Tongue (tissue), 1 donor: ENCODE measurements at regions not wholly inside any gene's neighbourhood (a gene's known extent, or its start where the extent isn't known, plus 50 kb on each side); places are given as distances from the start of the nearest gene placed in this dataset.

ENCODE experiments used
- DNase-seq: peaks from one replicate; pipeline ENCODE4 v3.0.0-alpha.2; 2015

DNA sequence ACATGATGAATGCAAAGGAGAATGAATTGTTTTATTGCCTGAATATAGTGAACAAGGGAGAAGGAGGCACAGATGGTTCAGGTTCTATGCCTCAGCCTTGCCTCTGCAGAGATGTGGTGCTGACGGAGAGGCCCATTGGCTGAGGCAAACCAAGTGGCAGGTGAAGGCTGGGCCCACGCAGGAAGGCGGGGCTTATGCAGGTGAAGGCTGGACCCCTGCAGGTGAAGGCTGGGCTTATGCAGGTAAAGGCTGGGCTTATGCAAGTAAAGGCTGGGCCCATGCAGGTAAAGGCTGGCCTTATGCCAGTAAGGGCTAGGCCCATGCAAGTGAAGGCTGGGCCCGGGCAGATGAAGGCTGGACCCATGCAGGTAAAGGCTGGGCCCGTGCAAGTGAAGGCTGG is 414.7 kb downstream of the LRATD1 start:
- DNase-seq, result no peak

DNA sequence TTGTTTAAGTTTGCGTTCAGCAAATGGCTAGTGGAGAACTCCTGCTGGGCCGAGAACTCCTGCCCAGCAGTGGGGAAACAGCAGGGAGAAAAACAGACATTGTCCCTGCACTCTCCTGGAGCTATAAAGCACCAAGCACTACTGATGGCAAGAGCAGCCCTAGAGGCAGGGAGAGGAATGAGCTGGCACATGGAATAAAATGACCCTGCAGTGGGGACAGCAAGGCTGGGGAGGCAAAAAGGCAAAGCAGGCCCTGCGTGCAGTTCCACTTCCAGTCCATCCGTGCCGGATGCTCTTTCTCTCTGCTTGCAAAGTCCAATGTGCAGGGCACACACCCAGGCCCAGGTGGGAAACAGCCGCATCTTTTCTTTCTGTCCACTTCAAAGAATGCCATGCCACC is 415.5 kb downstream of the LRATD1 start:
- DNase-seq, result no peak

DNA sequence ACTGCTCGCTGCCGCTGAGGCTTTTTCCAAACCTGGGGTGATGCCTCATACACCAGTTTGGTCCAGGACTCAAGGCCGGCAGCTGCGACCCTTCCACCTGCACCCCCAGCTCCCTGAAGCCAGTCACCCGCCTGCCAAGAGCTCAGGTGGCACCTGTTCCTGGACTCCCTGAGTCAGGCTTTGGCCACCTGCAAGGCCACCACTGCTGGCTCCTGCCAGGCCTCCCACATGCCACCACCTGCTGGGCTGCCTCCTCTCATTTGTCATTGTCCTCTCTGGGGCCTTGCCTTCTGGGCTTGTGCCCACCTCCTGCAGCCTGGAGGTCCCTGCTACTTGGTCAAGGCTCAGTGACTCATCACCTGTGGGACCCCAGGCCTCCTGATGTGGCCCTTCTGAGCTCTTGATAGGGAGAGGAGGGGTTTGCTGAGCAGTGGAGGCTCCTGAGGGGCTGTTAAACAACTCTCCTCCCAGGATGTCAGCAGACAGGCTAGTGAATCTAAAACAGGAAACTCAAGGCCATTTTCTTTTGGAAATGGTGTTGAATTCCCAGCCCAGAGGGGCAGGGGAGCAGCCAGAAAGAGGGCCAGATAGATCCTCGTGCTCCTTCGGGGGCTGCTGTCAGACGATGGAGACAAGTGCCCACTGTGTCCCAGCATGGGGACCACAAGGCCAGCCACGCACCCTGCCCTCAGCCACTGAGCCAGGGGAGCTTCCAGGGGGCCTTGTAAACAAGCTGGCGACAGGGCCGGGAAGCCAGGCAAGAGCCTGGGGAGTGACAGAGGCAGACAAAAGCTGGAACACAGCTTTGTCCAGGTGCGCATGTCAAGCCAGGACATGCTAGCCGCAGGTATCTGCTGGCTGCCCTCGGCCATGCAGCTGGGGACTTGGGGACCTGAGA is 416.8 kb downstream of the LRATD1 start:
- DNase-seq, result no peak

DNA sequence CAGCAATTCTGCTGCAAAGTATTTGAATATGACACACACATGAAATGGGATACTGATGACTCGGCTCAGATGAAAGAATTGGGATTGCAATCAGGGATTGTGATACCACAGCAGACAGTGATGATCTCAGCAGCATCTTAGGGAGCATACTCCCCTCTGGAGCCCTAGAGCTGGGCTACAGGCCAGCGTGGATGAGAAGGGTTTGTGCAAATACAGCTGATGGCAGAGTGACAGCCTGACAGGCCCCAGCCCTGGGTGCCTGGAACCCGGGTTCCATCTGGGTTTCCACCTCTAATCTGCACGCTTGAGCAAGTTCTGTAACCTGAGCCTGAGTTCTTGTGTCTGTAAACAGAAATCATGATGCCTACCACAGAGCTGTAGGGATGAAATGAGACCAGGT is 418.0 kb downstream of the LRATD1 start:
- DNase-seq, result no peak

DNA sequence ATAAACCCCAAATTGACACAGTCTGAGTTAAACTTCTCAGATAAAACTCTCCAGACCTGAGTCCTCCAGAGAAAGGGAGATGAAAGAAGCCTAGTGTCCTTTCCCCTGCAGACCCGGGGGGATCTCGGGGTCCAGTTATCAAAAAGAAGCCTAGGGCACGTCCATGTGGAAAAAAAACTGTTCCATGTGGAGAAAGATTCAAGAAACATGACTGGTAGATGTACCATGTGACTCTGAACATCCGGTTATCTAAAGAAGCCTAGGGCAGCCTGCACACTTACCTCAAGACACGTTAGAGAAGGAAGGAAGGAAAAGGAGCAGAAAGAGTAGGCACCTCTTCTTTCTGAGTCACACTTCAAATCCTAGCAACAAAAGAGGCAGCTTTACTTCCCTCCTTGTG is 421.0 kb downstream of the LRATD1 start:
- DNase-seq, result no peak

DNA sequence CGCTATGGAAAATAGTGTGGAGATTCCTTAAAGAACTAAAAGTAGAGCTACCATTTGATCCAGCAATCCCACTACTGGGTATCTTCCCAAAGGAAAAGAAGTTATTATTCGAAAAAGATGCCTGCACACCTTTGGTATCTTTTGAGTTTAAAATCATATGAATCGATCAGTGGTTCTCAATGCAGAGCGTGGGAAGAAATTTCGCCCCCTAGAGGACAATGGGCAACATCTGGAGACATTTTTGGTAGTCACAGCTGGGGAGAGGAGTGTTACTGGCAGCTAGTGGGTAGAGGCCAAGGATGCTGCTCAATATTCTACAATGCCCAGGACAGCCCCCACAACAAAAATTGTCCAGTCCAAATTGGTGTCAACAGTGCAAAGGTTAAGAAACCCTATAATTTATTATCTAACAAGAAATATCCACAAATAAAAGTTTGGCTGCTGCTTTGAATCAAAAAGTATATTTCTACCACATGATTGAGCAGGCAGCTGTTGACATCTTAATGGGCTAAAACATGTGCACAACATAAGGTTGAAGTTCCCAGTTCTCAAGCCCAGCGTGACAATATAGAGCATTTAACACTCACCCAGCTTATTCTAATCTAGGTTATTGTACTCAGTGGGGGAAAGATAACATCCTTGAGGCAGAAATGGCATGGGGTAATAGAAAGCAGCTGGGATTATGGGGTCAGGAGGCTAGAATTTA is 425.7 kb downstream of the LRATD1 start:
- no peak for DNase-seq

DNA sequence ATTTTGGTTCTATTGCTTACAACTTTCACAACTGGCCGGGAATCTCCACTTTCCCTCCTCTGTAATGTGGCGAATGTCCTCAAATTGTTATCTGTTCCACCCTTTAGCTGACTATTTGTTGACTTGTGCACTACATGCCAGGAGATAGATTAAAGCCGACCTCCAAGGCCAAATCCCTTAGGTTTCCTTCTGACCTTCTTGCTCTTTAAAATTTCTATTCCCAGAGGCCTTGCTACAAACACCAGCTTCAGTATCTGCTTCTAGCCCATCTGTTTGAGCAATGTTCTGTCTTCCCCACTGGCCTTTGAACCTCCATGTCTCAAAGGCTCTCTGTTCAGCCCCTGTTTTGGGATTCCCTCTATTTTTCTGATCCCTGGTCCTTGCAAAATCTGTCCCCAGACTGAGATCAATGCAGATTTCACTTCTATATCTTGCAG is 426.2 kb downstream of the LRATD1 start:
- no peak for DNase-seq

DNA sequence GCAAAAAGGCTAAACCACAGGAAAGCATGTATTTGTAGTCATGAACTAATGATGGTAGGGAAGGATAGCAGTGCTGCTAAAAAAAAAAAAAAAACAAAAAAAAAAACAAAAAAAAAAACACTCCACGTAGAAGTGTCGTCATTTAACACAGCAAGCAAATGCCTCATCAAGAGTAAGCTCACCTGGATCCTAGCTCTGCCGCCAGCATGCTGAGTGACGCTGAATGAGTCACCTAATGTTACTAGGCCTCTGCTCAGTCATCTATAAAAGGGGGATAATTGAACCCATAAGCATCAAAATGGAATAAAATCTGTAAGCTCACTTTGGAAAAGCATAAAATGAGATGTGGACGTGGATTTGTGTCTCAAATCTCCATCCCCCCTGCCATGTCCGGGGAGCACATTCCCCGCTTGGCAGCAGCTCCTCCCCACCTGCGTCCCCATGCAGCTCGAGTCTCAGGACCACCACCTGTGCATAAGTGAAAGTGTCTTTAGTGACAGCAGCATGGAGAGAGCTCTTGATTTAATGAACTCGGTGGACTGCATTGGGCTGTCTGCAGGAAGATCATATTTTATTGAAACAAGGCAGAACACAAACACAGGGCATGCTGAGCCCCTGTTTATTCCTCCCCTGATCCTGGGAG is 427.5 kb downstream of the LRATD1 start:
- no peak for DNase-seq

DNA sequence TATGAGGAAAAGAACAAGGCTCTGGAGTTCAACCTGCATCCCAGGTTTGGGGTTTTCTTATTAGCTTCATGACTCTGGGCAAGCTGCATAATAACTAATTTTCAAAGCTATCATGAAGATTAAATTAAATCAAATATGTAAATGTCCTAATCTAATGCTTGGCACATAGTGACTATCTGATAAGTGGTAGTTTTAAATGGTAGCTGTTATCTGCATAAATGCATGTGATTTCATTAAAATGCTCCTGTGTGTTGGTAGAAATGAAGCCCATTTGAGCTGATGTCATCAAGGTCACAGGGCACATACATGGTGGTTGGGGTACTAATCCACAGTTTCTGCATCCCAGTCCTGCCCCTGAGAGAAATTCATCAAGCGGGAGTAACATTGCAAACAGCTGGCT is 428.8 kb downstream of the LRATD1 start:
- DNase-seq, result no peak

DNA sequence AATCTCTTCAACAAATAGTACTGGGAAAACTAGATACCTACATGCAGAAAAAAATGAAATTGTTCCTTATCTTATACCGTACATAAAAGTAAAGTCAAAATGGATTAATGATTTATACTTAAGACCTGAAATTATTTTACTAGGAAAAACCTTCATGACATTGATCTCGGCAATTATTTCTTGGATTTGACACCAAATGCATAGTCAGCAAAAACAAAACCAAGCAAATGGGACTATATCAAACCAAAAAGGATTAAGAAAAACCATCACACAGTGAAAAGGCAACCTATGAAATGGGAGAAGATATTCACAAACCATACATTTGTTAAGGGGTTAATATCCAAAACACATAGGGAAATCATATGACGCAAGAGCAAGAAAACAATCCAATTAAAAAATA is 433.6 kb downstream of the LRATD1 start:
- no peak for DNase-seq

DNA sequence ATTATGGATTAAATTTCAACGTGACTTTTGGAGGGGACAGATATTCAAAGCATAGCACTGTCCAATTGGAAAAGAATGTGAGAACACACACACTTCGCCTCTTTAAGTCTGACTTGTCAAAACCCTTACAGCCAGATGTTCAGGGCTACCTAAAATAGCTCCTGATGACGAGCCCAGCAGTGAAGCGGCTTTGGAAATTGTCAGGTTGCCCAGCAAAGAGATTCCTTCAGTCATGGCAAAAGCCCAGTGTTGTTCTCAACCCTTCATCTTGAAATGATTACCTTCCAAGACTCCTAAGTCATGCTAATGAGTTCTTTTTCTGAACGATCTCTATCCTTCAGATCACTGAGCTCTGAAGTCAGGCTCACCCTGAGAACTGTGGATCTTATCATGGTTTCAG is 436.6 kb downstream of the LRATD1 start:
- DNase-seq, result peak; percentile 54

DNA sequence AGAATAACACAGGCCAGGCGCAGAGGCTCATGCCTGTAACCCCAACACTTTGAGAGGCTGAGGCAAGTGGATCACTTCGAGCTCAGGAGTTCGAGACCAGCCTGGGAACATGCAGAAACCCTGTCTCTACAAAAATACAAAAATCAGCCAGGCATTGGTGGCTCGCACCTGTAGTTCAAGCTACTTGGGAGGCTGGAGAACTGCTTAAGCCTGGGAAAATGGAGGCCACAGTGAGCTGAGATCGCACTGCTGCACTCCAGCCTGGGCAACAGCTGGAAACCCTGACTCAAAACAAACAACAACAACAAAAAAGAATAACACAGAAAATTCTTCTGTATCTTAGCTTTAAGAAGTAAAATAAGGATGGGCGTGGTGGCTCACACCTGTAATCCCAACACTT is 440.3 kb downstream of the LRATD1 start:
- DNase-seq, result no peak

DNA sequence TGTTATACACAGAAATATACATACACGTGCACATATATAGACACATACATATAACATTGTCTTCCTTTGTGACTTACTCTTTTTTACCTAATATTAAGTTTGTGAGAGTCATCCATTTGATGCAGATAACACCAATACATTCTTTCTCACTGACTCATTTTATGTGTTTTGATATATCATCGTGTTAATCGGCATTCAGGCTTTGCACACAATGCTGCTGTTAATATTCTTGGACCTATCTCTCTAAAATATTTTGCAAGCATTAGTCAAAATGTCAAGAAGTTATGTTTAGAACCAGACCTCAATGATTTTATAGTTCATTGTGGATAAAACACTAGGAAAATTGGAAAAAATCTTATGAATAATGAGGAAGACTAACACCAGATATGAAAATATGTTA is 441.1 kb downstream of the LRATD1 start:
- no peak for DNase-seq

DNA sequence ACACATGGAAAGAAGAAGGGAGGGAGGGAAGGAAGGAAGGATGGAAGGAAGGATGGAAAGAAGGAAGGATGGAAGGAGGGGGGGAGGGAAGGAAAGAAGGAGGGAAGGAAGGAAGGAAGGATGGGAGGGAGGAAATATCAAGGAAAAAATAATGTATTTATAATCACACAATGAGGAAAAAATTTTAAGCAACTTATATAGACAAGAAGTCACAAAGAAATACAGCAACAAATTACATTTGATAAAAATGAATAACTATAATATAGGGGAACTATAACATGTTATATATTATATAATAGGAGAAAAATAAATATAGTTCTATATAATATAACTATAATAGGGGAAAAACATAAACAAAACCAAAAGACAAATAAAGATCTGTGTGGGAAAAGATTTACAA is 441.8 kb downstream of the LRATD1 start:
- no peak for DNase-seq

DNA sequence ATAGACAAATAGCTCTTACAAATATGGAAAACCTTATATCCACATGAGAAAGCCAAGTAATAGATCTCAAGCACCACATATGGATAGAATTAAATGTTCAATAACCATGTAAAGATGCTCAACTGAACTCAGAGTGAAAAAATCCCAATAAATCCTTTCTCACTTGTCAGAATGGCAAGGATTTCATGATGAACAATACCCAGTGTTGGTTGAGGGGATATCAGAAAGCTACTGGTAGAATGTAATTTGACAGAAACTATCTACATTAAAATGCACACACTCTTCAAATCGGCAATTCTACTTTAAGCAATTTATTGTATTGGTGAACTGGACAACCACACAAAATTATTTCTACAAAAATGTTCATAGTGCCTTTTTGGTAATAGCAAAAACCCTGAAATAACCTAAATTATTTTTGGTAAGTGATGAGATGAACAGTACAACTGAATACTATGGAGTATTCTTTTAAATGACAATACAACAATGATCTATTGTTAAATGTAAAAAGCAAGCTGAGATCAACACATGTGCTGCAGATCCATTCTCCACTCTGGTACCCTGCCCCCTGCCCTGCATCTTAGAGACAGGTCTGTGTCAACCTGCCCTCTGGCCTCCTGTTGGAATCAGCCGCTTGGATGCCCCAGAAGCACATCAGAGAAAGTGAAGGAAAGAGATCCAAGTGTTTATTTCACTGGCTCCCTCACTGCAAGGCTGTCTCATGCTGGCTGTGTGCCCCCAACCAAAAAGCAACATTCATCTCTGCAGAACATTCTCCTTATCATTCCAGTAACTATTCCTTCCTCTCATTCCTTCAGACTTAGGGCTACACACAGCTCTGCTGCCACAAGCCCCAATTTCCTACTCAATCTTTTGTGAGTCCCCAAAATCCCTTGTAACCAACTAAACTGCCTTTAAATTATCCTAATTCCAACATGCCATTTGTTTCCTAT is 442.5 kb downstream of the LRATD1 start:
- no peak for DNase-seq

DNA sequence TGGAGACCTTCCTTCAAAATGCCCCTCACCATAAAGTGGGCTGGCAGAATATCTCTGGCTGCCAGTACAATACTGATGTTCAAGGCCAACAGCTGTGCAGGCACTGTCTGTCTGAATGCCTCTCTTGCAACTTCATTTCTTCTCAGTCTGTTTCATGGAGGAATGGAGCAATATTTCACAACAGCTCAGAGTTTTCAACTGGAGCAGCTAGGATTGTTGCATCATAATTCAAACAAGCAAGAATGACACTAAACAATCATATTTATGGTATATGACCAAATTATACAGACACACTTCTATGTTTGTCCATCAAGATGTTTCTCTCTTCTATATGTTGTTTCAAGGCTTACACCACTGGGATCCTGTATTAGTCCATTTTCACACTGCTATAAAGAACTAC is 444.2 kb downstream of the LRATD1 start:
- no peak for DNase-seq

DNA sequence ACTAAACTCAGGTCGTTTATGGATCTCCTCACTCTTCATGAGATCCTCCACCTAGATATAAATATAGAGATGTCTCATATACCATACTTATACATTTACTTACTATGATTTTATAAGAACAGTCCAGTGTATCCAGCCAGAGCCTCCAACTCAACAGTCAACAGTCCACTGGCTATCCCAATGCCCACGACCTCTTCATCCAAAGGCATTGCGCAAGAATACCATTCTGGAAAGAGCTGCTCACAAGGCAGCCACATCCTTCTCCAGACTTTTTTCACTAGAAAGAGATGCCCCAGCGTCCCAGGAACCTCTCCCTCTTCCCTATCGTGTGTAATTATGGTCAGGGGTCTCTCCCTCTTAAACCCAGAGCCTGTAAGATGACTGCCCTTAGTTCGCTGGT is 448.8 kb downstream of the LRATD1 start:
- no peak for DNase-seq

DNA sequence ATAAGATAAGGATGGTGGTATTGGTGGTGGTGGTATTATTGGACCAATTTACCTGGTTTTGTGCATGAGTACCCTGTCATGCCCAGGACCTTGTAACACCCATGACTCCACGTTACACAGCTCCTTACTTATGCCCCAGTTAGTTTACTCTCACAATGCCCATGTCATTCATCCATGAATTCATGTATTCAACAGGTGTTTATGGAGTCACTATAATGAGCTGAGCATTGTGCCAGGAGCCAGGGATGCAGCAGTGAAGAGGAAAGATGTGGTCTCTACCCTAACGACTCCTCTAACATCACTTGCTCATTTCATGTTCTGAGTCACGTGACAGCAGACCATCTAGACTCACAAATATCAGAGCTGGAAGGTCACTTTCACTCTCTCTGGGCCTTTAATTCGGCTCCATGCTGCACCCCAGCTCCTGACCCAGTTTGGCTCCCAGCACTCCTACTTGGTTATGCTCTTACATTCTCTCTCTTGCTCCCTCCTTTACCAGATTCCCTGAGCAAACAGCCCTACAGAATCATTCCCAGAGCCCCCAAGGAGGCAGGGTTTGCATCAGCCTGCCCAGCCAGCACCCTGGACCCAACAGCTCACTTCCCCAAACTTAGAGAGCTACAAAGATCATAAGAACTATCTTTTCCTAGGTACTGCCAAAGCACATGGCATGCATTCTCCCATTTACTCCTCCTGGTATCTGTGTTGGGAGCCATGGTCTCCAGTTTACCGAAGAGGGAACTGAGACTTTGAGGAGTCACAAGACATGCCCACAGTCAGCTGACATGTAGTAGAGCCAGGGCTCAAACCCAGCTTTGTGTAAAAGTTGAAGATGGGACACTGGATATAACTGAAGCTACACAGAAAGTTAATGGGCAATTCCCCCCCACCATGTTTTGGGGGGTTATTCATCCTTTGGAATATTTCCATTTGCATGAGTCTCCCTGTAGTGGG is 449.9 kb downstream of the LRATD1 start:
- no peak for DNase-seq

DNA sequence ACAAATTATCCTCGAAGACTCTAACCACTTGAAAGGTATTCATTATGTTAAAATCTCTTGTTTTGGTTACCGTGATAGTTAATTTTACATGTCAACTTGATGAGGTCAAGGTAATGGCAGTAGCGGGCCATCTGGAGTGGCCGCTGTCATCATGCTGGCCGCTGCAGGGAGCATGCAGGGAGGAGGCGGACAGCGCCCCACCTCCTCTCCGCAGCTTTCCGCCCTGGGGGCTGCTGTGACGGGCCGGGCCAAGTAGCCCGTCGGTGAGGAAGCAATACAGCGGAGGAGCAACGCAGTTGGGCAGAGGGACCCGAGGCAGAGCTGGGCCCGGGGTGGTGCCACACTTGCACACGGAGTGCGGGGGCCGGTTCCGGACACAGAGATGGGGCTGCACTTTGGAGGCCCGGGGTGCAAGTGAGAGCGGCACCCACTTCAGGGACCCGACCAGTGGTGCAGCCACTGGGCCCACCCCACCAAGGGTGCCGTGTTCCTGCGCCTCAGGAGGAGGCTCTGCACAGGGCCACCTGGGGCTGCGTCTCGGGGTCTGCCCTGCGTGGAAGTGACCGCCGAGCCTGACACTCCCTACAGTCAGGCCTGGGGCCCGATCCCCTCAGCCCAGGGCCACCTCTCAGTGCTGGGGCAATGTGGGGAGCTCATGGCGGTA is 452.4 kb downstream of the LRATD1 start:
- DNase-seq, result no peak

DNA sequence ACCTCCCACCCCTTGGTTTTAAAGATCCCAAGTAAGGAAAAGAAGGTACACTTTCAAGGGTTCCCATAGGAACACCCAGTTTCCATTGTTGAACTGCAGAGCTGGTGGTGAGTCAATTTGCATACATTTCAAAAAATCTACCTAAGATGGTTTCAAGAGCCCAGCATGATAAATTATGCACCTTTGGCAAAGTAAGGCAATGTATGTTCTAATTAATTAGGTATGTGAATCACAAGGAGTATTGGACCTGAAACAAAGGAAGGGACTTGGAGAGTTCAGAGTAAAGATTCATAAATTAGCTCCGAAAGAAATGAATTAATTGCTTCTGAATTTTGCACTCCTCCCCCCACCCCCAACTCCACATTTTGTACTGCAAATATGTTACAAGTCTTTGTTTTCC is 459.7 kb downstream of the LRATD1 start:
- no peak for DNase-seq
